Stimulated activated CD4-positive, alpha-beta T cell treated with anti-CD3 and anti-CD28 coated beads, Interleukin-12 subunit alpha, Interleukin-12 subunit beta, amount 100 ng/mL, for 4 hours (primary cell): ENCODE measurements at regions not wholly inside any gene's neighbourhood (a gene's known extent, or its start where the extent isn't known, plus 50 kb on each side); places are given as distances from the start of the nearest gene placed in this dataset.

Source experiments
- DNase-seq: peaks from one replicate; pipeline ENCODE4 v3.0.0-alpha.2; 2020

- no peak for DNase-seq
Measured at GRCh38 chr7:106163257-106163656, 51.1 kb upstream of the SYPL1 start.
